H1 (cell line): ENCODE measurements at regions not wholly inside any gene's neighbourhood (a gene's known extent, or its start where the extent isn't known, plus 50 kb on each side); places are given as distances from the start of the nearest gene placed in this dataset.

Experiments
- CTCF ChIA-PET: fragments of 300-600 bp; sonication (Branson Sonifier 250); formaldehyde crosslinking; loops from one replicate; lab custom pipeline; 2021; ENCODE audit not compliant: partially characterized antibody; lab: Charles Lee
- POLR2A ChIA-PET: fragments of 300-600 bp; sonication (Branson Sonifier 250); formaldehyde crosslinking; loops from one replicate; lab custom pipeline; 2021; ENCODE audit warnings: inconsistent platforms; ENCODE audit not compliant: partially characterized antibody; lab: Charles Lee
- DNase-seq, 2 experiments: peaks; one replicate each; pipeline versions ENCODE4 v3.0.0 to v3.0.0-alpha.2; 2010 to 2022; ENCODE audit warnings: low spot score in 2 of 2, low read depth in 1 of 2, mixed read lengths in 1 of 2
- FAIRE-seq: peaks from 2 replicates; lab custom pipeline; 2011; peaks lifted over from hg19 to GRCh38; lab: Jason Lieb, UNC
- H2AFZ ChIP-seq: 2 replicates; pipeline ENCODE4 v1.8.1; 2012; ENCODE audit warnings: low read length, inconsistent platforms
- H2AK5ac ChIP-seq: 2 replicates; pipeline ENCODE4 v1.6.1; 2013; ENCODE audit warnings: low read depth, low read length
- H2BK120ac ChIP-seq: replicated peaks from 2 replicates; pipeline ENCODE3; 2013; ENCODE audit warnings: low read depth, low read length, inconsistent platforms
- H2BK12ac ChIP-seq: 2 replicates; pipeline ENCODE4 v1.6.1; 2013; ENCODE audit warnings: low read depth, low read length
- H2BK15ac ChIP-seq: 2 replicates; pipeline ENCODE4 v1.6.1; 2013; ENCODE audit warnings: low read length
- H2BK20ac ChIP-seq: 2 replicates; pipeline ENCODE4 v1.6.1; 2013; ENCODE audit warnings: low read length
- H2BK5ac ChIP-seq: 2 replicates; pipeline ENCODE4 v1.6.1; 2013; ENCODE audit warnings: low read depth, low read length
- H3K14ac ChIP-seq: 2 replicates; pipeline ENCODE4 v1.6.1; 2013; ENCODE audit warnings: inconsistent platforms; ENCODE audit not compliant: insufficient read length
- H3K18ac ChIP-seq: 2 replicates; pipeline ENCODE4 v1.6.1; 2013; ENCODE audit warnings: low read length; ENCODE audit errors: extremely low read depth
- H3K23ac ChIP-seq: 2 replicates; pipeline ENCODE4 v1.6.1; 2013; ENCODE audit warnings: inconsistent platforms; ENCODE audit not compliant: insufficient read length
- H3K23me2 ChIP-seq: 2 replicates; pipeline ENCODE4 v1.6.1; 2013; ENCODE audit warnings: low read depth, low read length
- H3K27ac ChIP-seq: 2 replicates; pipeline ENCODE4 v1.6.1; 2011; ENCODE audit warnings: low read depth, low read length, inconsistent platforms
- H3K27me3 ChIP-seq, 4 experiments: replicated peaks in 1 of 4; 1 replicate in 1 of 4; 2 replicates in 3 of 4; pipeline versions ENCODE4 v1.6.1 to v1.8.1; 2011 to 2013; ENCODE audit warnings: low read length in 3 of 4, mild to moderate bottlenecking in 3 of 4, inconsistent platforms in 2 of 4, mixed read lengths in 2 of 4, moderate library complexity in 1 of 4; ENCODE audit not compliant: control insufficient read depth in 3 of 4, insufficient read depth in 3 of 4; ENCODE audit errors: extremely low read depth in 1 of 4
- H3K36me3 ChIP-seq, 4 experiments: 2 replicates each; pipeline versions ENCODE4 v1.6.1 to v1.8.1; 2011 to 2013; ENCODE audit warnings: mild to moderate bottlenecking in 4 of 4, low read length in 3 of 4, moderate library complexity in 2 of 4, control low read depth in 1 of 4, inconsistent platforms in 1 of 4; ENCODE audit not compliant: insufficient read depth in 4 of 4, control insufficient read depth in 2 of 4
- H3K4ac ChIP-seq: replicated peaks from 2 replicates; pipeline ENCODE3; 2013; ENCODE audit warnings: low read length, low read depth, mixed read lengths, inconsistent platforms; ENCODE audit not compliant: insufficient read length
- H3K4me1 ChIP-seq, 4 experiments: replicated peaks in 1 of 4; 1 replicate in 1 of 4; 2 replicates in 3 of 4; pipeline versions ENCODE4 v1.6.1 to v1.8.1; 2011 to 2013; ENCODE audit warnings: low read length in 3 of 4, inconsistent platforms in 2 of 4, mixed read lengths in 1 of 4; ENCODE audit not compliant: insufficient read depth in 4 of 4, control insufficient read depth in 3 of 4
- H3K4me2 ChIP-seq, 2 experiments: 2 replicates each; pipeline versions ENCODE4 v1.6.1 to v1.8.1; 2011 to 2013; ENCODE audit warnings: low read depth in 2 of 2, low read length in 2 of 2, control low read depth in 1 of 2, inconsistent platforms in 1 of 2, mild to moderate bottlenecking in 1 of 2; ENCODE audit not compliant: insufficient read depth in 1 of 2
- H3K4me3 ChIP-seq, 4 experiments: fragments of 200-600, 300-600 bp in 1 of 4; sonication (generic), shearing (Covaris generic), sonication (Bioruptor Twin) in 1 of 4; 2 replicates each; pipeline versions ENCODE4 v1.5.1 to v1.8.1; 2011 to 2016; ENCODE audit warnings: low read length in 4 of 4, low read depth in 3 of 4, control low read depth in 2 of 4, inconsistent platforms in 2 of 4, mild to moderate bottlenecking in 2 of 4, mixed read lengths in 1 of 4, moderate library complexity in 1 of 4; ENCODE audit not compliant: insufficient read depth in 2 of 4; ENCODE audit errors: extremely low read depth in 1 of 4
- H3K56ac ChIP-seq: replicated peaks from 2 replicates; pipeline ENCODE3; 2013; ENCODE audit warnings: low read depth, mild to moderate bottlenecking, mixed read lengths, low read length, inconsistent platforms; ENCODE audit not compliant: insufficient read length
- H3K79me1 ChIP-seq: 2 replicates; pipeline ENCODE4 v1.6.1; 2013; ENCODE audit warnings: low read depth, low read length, control low read depth
- H3K79me2 ChIP-seq, 2 experiments: 2 replicates each; pipeline versions ENCODE4 v1.6.1 to v1.8.1; 2012 to 2013; ENCODE audit warnings: low read length in 2 of 2, mild to moderate bottlenecking in 2 of 2, inconsistent platforms in 1 of 2; ENCODE audit not compliant: insufficient read depth in 2 of 2, control insufficient read depth in 1 of 2
- H3K9ac ChIP-seq, 4 experiments: replicated peaks in 1 of 4; 1 replicate in 1 of 4; 2 replicates in 3 of 4; pipeline versions ENCODE4 v1.6.1 to v1.8.1; 2011 to 2013; ENCODE audit warnings: low read depth in 3 of 4, low read length in 3 of 4, control low read depth in 2 of 4, mild to moderate bottlenecking in 2 of 4, moderate library complexity in 2 of 4, inconsistent platforms in 1 of 4; ENCODE audit errors: extremely low read depth in 1 of 4
- H3K9me3 ChIP-seq, 2 experiments: 2 replicates each; pipeline versions ENCODE4 v1.6.1 to v1.8.1; 2012 to 2013; ENCODE audit warnings: mild to moderate bottlenecking in 2 of 2, moderate library complexity in 2 of 2, control low read depth in 1 of 2, inconsistent platforms in 1 of 2, low read depth in 1 of 2, low read length in 1 of 2, mixed read lengths in 1 of 2; ENCODE audit not compliant: insufficient read depth in 2 of 2
- H4K20me1 ChIP-seq, 2 experiments: replicated peaks in 1 of 2; 2 replicates each; pipeline versions ENCODE3 to v1.8.1; 2011 to 2013; ENCODE audit warnings: inconsistent platforms in 2 of 2, low read length in 2 of 2, mild to moderate bottlenecking in 1 of 2; ENCODE audit not compliant: insufficient read depth in 2 of 2, control insufficient read depth in 1 of 2
- H4K5ac ChIP-seq: 2 replicates; pipeline ENCODE4 v1.6.1; 2013; ENCODE audit warnings: low read length, low read depth, mixed read lengths, inconsistent platforms; ENCODE audit not compliant: insufficient read length
- H4K8ac ChIP-seq: 2 replicates; pipeline ENCODE4 v1.8.0; 2013; ENCODE audit warnings: mild to moderate bottlenecking, moderate library complexity, low read length, inconsistent platforms; ENCODE audit not compliant: insufficient read depth; ENCODE audit errors: extremely low read depth
- H4K91ac ChIP-seq: replicated peaks from 2 replicates; pipeline ENCODE3; 2013; ENCODE audit warnings: low read length, mixed read lengths, inconsistent platforms; ENCODE audit not compliant: insufficient read length
- ATF2 ChIP-seq: IDR thresholded peaks from 2 replicates; pipeline ENCODE4 v1.6.1; 2012; ENCODE audit warnings: low read length, inconsistent platforms
- POLR2A ChIP-seq, 2 experiments: IDR thresholded peaks; 1 replicate in 1 of 2; 2 replicates in 1 of 2; pipeline ENCODE4 v1.6.1; 2011; ENCODE audit warnings: low read depth in 2 of 2, low read length in 2 of 2, mild to moderate bottlenecking in 2 of 2; ENCODE audit errors: control extremely low read depth in 1 of 2
- TAF7 ChIP-seq: optimal IDR thresholded peaks from 2 replicates; pipeline ENCODE3; 2011; ENCODE audit warnings: low read depth, mild to moderate bottlenecking, inconsistent platforms, low read length, moderate library complexity, borderline replicate concordance
- WGBS, 2 experiments: shearing (Covaris generic) in 1 of 2; methylation state at CpG; one replicate each; pipeline versions ENCODE4 v1.1.6 to v1.1.7; 2013 to 2015; ENCODE audit warnings: low lambda C conversion rate in 2 of 2, mixed read lengths in 2 of 2, inconsistent platforms in 1 of 2, low coverage in 1 of 2, missing lambda C conversion rate in 1 of 2; ENCODE audit not compliant: insufficient replicate concordance in 2 of 2, insufficient coverage in 1 of 2, insufficient read length in 1 of 2; ENCODE audit errors: extremely low coverage in 1 of 2, missing lambda C conversion rate in 1 of 2; 5-methylcytosine and 5-hydroxymethylcytosine counted together

GRCh38 chr7:24392774-24393173 lies 108.8 kb downstream of the NPY start:
- Histone ChIP-seq H3K4me2 (peak overlapping the region; percentile 64 to 75), H3K14ac (no peak overlapping the region), H3K56ac (no peak overlapping the region), H3K9ac (peak overlapping the region in 1 of 4 experiments; percentile 46; a peak in 2 of 7 replicates), H4K91ac (no peak overlapping the region), H3K18ac (peak overlapping the region; percentile 88), H3K79me1 (0 out of 2 replicates have a peak, but pooled peaks cover 4% of the 10 kb centered on the region), H4K8ac (no peak overlapping the region), H3K79me2 (peaks cover 4 to 83% of the 10 kb centered on the region in 2 experiments; a peak in 3 of 4 replicates), H3K36me3 (no peaks in the 10 kb centered on the region; a peak in 1 of 8 replicates), H2BK20ac (peak overlapping the region; percentile 82; the same call in 1 of the 2 replicates), H2AK5ac (peak overlapping the region; percentile 54; the same call in 1 of the 2 replicates), H3K4me3 (peak overlapping the region in 3 of 4 experiments; percentile 7 to 11 (median 9); a peak in 1 of 8 replicates), H4K20me1 (no peaks in the 10 kb centered on the region), H3K4ac (no peak overlapping the region), H3K23me2 (peaks cover 5% of the 10 kb centered on the region), H3K27ac (no peak overlapping the region; the same call in 1 of the 2 replicates), H2BK5ac (peak overlapping the region; percentile 89; the same call in 1 of the 2 replicates), H3K4me1 (peaks cover 1 to 29% (median 20%) of the 10 kb centered on the region in 4 experiments; a peak in 6 of 7 replicates), H2AFZ (no peak overlapping the region), H3K27me3 (no peaks in the 10 kb centered on the region), H3K23ac (no peak overlapping the region), H2BK120ac (no peak overlapping the region), H4K5ac (no peak overlapping the region), H2BK12ac (peak overlapping the region; percentile 13; the same call in 1 of the 2 replicates), H2BK15ac (no peak overlapping the region; the same call in 1 of the 2 replicates), H3K9me3 (no peaks in the 10 kb centered on the region)
- 17% methylated on average over 1 of the region's 1 CpG; no CpG with 5 or more reads in 1 of the 2 experiments for WGBS, 2 experiments
- ChIA-PET CTCF (interaction anchor here (1.3 to 4.2 kb wide), 3 partner anchors 11 to 74 kb away, joined by 4 to 28 read pairs (median 12); no protein-coding TSS in a partner anchor), POLR2A (interaction anchor here (0.8 to 3.9 kb wide), 8 partner anchors 12 to 109 kb away, joined by 3 to 23 read pairs (median 8); partner anchors contain the start of gene NPY)
- DNase-seq (no peak), FAIRE-seq (no peak)
- peak; percentile 35 for TF ChIP-seq TAF7
- 0 out of 3 replicates have a peak, but pooled peaks of 1 of the 2 experiments have one; percentile 21 for TF ChIP-seq POLR2A (IDR thresholded peaks at IDR 0.05; ENCODE audit: control extremely low read depth in 1 of 2, low read depth in 2 of 2, low read length in 2 of 2)
- TF ChIP-seq ATF2, result no peak
